Keratinocyte (primary cell): ENCODE measurements at regions not wholly inside any gene's neighbourhood (a gene's known extent, or its start where the extent isn't known, plus 50 kb on each side); places are given as distances from the start of the nearest gene placed in this dataset.

Source experiments
- EZH2 ChIP-seq: IDR thresholded peaks from one replicate; pipeline ENCODE4 v1.6.1; 2012; ENCODE audit warnings: inconsistent platforms, mild to moderate bottlenecking, low read length, moderate library complexity
- TF ChIP-seq, protein P1 (sequence below), 3 experiments: IDR thresholded peaks in 1 of 3; conservative IDR thresholded peaks in 1 of 3; optimal IDR thresholded peaks in 1 of 3; 2 replicates in 2 of 3; 3 replicates in 1 of 3; pipeline versions ENCODE3 to v1.5.1; 2011; ENCODE audit warnings: low read length in 3 of 3, mild to moderate bottlenecking in 3 of 3, moderate library complexity in 2 of 3, control low read depth in 1 of 3, inconsistent platforms in 1 of 3; ENCODE audit not compliant: insufficient read depth in 2 of 3; ENCODE audit errors: extremely low read depth in 1 of 3

DNA sequence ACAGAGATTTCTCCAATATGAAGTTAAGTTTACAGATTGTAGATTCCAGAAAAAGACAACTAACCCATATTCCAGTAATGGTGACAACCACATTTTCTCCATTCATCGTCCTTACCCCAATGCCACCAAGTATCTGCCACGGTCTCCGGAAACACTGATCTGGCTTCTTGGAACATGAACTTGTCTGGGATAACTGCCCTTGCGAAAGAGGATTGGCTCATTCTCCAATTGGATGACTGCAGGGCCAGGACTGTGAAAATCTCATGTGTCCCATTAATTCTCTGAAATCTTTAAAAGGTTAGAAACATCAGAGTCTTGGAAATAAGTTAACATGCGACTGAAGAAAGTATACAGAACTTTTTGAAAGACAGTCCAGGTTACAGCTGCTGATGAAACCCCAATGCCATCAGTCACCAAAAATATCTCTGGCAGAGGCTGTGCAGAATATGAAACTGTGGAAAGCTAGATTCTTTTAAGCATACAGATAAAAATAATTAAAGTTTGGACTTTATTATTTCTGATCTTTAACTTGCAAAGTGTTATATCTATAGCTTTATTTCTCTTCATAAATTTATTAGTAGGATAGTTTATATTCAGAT is 496.9 kb downstream of the PPARGC1A start:
- TF ChIP-seq, protein P1, sequence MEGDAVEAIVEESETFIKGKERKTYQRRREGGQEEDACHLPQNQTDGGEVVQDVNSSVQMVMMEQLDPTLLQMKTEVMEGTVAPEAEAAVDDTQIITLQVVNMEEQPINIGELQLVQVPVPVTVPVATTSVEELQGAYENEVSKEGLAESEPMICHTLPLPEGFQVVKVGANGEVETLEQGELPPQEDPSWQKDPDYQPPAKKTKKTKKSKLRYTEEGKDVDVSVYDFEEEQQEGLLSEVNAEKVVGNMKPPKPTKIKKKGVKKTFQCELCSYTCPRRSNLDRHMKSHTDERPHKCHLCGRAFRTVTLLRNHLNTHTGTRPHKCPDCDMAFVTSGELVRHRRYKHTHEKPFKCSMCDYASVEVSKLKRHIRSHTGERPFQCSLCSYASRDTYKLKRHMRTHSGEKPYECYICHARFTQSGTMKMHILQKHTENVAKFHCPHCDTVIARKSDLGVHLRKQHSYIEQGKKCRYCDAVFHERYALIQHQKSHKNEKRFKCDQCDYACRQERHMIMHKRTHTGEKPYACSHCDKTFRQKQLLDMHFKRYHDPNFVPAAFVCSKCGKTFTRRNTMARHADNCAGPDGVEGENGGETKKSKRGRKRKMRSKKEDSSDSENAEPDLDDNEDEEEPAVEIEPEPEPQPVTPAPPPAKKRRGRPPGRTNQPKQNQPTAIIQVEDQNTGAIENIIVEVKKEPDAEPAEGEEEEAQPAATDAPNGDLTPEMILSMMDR (optimal IDR thresholded peaks at IDR 0.05 in 1 of 3, IDR thresholded peaks at IDR 0.05 in 1 of 3, conservative IDR thresholded peaks at IDR 0.05 in 1 of 3; ENCODE audit: extremely low read depth in 1 of 3, insufficient read depth in 2 of 3, low read length in 3 of 3): no peak
- TF ChIP-seq EZH2: no peak
